ENCODE measurements at regions not wholly inside any gene's neighbourhood (a gene's known extent, or its start where the extent isn't known, plus 50 kb on each side); places are given as distances from the start of the nearest gene placed in this dataset.

GRCh38 chr18:42261731-42262130 lies 306.7 kb downstream of the PIK3C3 start:
- TF ChIP-seq CBX8 (IDR thresholded peaks at IDR 0.05): no peak
- TF ChIP-seq POLR2A (IDR thresholded peaks at IDR 0.05; ENCODE audit: low read length): no peak
- TF ChIP-seq, protein P1, sequence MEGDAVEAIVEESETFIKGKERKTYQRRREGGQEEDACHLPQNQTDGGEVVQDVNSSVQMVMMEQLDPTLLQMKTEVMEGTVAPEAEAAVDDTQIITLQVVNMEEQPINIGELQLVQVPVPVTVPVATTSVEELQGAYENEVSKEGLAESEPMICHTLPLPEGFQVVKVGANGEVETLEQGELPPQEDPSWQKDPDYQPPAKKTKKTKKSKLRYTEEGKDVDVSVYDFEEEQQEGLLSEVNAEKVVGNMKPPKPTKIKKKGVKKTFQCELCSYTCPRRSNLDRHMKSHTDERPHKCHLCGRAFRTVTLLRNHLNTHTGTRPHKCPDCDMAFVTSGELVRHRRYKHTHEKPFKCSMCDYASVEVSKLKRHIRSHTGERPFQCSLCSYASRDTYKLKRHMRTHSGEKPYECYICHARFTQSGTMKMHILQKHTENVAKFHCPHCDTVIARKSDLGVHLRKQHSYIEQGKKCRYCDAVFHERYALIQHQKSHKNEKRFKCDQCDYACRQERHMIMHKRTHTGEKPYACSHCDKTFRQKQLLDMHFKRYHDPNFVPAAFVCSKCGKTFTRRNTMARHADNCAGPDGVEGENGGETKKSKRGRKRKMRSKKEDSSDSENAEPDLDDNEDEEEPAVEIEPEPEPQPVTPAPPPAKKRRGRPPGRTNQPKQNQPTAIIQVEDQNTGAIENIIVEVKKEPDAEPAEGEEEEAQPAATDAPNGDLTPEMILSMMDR (IDR thresholded peaks at IDR 0.05): no peak
- TF ChIP-seq, protein P2, sequence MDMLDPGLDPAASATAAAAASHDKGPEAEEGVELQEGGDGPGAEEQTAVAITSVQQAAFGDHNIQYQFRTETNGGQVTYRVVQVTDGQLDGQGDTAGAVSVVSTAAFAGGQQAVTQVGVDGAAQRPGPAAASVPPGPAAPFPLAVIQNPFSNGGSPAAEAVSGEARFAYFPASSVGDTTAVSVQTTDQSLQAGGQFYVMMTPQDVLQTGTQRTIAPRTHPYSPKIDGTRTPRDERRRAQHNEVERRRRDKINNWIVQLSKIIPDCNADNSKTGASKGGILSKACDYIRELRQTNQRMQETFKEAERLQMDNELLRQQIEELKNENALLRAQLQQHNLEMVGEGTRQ (IDR thresholded peaks at IDR 0.05): no peak
- no peak for TF ChIP-seq RNF2 (IDR thresholded peaks at IDR 0.05; ENCODE audit: borderline replicate concordance, low read depth)
- no peak for TF ChIP-seq NPAS2 (CRISPR knock-in tag; IDR thresholded peaks at IDR 0.05; ENCODE audit: borderline replicate concordance)
- no peak for TF ChIP-seq EP300 (IDR thresholded peaks at IDR 0.05)
- TF ChIP-seq SMC3 (IDR thresholded peaks at IDR 0.05): no peak
- TF ChIP-seq, protein P3, sequence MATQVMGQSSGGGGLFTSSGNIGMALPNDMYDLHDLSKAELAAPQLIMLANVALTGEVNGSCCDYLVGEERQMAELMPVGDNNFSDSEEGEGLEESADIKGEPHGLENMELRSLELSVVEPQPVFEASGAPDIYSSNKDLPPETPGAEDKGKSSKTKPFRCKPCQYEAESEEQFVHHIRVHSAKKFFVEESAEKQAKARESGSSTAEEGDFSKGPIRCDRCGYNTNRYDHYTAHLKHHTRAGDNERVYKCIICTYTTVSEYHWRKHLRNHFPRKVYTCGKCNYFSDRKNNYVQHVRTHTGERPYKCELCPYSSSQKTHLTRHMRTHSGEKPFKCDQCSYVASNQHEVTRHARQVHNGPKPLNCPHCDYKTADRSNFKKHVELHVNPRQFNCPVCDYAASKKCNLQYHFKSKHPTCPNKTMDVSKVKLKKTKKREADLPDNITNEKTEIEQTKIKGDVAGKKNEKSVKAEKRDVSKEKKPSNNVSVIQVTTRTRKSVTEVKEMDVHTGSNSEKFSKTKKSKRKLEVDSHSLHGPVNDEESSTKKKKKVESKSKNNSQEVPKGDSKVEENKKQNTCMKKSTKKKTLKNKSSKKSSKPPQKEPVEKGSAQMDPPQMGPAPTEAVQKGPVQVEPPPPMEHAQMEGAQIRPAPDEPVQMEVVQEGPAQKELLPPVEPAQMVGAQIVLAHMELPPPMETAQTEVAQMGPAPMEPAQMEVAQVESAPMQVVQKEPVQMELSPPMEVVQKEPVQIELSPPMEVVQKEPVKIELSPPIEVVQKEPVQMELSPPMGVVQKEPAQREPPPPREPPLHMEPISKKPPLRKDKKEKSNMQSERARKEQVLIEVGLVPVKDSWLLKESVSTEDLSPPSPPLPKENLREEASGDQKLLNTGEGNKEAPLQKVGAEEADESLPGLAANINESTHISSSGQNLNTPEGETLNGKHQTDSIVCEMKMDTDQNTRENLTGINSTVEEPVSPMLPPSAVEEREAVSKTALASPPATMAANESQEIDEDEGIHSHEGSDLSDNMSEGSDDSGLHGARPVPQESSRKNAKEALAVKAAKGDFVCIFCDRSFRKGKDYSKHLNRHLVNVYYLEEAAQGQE (IDR thresholded peaks at IDR 0.05): no peak
- TF ChIP-seq MAX (IDR thresholded peaks at IDR 0.05): no peak
- TF ChIP-seq SREBF2 (IDR thresholded peaks at IDR 0.05): no peak
- TF ChIP-seq, protein P4, sequence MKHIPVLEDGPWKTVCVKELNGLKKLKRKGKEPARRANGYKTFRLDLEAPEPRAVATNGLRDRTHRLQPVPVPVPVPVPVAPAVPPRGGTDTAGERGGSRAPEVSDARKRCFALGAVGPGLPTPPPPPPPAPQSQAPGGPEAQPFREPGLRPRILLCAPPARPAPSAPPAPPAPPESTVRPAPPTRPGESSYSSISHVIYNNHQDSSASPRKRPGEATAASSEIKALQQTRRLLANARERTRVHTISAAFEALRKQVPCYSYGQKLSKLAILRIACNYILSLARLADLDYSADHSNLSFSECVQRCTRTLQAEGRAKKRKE (CRISPR knock-in tag; IDR thresholded peaks at IDR 0.05; ENCODE audit: low read depth): no peak
- TF ChIP-seq CHD2 (IDR thresholded peaks at IDR 0.05; ENCODE audit: low read length, partially characterized antibody): no peak
- no peak for TF ChIP-seq ELK1 (IDR thresholded peaks at IDR 0.05; ENCODE audit: low read depth, low read length)
